DMS114 treated with DMSO at 0.1 percent for 48 hours (cell line): ENCODE measurements at regions not wholly inside any gene's neighbourhood (a gene's known extent, or its start where the extent isn't known, plus 50 kb on each side); places are given as distances from the start of the nearest gene placed in this dataset.
"Not testable (repeated sequence)": the region's sequence is repeated elsewhere in the genome, so short reads cannot be mapped to it uniquely, and the experiment has no call there.

Experiments used
- DNase-seq: peaks from one replicate; lab custom pipeline; 2025; ENCODE audit not compliant: unreplicated experiment; lab: John Stamatoyannopoulos, UW

DNA sequence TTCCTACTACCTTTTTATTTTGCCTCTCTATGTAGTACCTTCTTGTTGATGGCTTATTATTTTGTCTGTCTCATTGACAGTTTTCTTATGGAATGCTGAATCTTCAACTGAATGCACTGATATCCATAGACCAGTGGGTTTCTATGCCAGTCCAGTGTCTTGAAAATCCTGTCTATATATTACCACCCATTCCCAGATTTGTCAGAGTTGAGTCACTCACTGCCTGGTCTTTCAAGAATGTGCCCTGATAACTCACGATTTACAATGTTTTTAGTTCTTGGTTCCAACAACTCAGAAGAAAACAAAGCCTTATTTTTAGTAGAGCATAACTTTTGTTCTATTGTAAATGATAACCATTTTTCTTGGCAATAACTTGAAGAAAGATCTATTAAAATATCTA, 606.0 kb upstream of the PITX2 start:
- no peak for DNase-seq

GRCh38 chr4:111230265-111230664, 607.4 kb upstream of the PITX2 start:
- DNase-seq = no peak

GRCh38 chr4:111231281-111231680, 608.4 kb upstream of the PITX2 start:
- no peak for DNase-seq

GRCh38 chr4:111234939-111235338, 612.1 kb upstream of the PITX2 start:
- no peak for DNase-seq

GRCh38 chr4:111263836-111264235, 641.0 kb upstream of the PITX2 start:
- no peak for DNase-seq

DNA sequence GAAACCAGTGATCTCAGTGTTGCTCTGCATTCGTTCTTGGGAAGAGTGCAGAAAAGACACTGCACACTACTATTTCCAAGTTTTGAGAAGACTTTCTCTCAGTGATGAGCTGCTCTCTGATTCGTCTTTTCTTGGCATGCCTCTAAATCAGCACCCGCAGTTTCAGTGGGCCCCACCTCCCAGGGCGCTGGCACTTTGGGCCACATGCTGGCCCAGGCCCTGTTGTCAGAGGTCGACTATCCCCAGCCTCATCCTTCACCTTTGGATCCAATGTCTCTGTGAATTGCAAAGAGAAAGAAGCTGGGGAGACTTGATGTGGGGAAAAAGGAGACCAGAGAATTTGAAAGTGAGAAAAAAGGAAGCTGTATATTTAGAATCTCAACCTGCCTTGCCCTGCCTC, 644.1 kb upstream of the PITX2 start:
- no peak for DNase-seq

GRCh38 chr4:111267786-111268185, 644.9 kb upstream of the PITX2 start:
- DNase-seq = no peak

DNA sequence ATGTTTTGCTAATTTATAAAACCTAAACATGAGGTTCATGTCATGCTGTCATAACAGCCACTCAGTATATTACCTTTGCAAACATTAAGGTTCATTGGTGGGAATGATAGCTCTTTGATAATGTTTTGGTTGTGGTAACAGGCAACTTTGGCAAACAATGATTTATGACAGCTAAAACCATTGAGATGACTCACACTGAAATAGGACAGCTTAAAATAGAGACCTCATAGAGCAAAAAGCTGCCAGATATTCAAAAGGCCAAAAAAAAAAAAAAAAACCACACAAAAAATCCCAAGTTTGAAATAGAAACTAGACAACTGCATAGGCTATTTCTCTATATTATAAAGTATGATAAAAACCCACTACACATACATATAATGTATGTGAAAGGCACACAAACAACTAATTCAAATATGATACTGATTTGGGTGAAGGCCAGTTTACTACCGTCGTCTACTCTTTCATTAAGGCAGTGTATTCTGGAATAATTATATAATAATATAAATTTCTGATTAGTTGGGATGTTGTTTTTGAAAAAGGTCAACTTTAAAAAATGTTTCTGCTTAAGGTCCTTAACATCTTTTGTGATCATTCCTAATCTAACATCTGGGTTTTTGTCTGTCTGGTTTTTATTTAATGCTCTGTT, 646.0 kb upstream of the PITX2 start:
- DNase-seq = no peak

DNA sequence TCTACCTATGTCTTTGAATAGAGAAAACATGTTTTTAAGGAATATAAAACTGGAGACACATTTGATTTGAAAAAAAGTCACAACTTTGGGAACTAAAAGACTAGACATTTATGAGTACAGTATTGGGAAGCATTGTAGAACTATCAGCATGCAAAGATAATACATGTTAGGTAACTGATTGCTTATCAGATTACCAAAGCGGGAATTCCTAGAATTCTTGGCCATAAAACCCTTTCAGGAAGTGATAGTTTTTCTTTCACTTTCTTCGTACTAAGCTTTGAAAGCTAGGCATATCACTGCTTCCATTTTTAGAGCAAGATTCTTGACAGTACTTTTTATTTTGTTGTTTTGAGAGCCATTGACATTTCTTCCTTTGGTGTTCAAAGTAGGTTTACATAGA, 646.6 kb upstream of the PITX2 start:
- DNase-seq = no peak

DNA sequence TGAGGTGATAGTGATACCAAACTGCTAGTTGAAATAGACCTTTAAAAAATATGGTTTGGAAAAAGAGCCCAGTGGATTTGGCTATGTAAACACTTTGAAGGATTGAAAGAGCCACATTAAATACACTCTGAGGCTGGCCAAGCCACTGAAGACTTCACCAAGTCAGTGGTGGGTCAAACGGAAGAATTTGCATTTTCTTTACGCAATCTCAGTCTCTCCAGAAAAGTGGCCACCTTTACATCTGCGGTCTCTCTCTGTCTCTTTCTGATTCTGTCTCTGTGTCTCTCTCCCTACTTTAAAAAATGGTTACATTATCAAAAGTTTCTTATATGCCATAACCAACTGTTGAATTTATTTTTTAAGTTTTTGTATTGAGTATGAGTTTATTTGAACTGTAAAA, 651.2 kb upstream of the PITX2 start:
- no peak for DNase-seq

DNA sequence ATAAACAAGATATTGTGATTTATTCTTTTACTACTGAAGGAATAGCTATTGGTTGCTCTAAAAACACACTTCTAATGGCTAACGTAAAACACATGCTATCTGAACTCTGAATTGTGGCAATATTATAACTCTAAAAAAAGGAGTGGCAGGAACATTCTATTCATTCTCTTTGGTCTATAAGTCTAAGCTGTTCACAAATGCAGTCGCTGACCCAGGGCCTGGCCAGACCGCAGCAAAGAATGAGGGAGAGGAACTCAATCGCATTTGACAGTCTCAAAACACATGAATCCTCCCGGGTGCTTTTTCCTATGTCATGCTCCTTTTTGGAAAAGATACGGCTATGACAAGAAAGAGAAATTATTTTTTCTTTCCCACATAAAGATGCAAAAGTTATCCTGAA, 651.6 kb upstream of the PITX2 start:
- DNase-seq = no peak

GRCh38 chr4:111281219-111281618, 658.3 kb upstream of the PITX2 start:
- no peak for DNase-seq

DNA sequence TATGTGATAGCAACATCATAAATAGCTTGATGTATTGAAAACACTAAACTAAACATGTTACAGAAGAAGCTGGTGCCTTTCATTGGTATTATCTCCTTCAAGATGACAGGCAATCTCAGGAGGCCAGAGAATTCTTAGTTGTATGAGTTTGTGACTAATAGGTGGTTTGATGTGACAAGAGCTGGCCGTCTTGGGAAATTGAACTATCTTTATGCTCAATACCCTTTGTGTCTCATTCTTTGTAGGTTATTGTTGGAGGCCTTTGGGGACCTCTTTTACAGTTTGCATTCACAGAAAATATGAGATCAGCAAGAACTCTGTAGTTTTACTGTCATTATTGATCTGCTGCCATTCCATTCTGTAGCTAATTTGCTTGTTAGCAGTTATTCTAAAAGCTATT, 659.2 kb upstream of the PITX2 start:
- DNase-seq = no peak

GRCh38 chr4:111283066-111283677, 660.3 kb upstream of the PITX2 start:
- DNase-seq = peak; percentile 20

- DNase-seq = no peak
Observed at GRCh38 chr4:111296466-111296865, 673.6 kb upstream of the PITX2 start.

DNA sequence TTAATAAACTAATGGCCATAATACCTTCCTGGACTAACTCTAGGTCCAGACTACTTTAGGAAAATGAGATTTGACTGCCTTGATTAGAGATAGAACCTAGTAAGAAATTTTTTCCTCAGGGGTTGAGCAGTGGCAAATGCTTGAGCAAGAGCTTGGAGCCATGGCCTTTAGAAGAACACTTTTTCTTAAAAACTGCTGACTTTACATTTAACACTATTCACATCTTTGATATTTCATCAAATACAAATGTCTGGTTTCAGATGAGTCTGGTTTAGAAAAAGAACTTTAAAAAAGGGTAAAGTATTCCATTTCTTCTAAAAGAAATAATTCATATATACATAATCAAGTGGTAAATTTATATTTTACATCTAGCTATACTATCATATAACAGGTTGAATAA, 680.9 kb upstream of the PITX2 start:
- DNase-seq = no peak

DNA sequence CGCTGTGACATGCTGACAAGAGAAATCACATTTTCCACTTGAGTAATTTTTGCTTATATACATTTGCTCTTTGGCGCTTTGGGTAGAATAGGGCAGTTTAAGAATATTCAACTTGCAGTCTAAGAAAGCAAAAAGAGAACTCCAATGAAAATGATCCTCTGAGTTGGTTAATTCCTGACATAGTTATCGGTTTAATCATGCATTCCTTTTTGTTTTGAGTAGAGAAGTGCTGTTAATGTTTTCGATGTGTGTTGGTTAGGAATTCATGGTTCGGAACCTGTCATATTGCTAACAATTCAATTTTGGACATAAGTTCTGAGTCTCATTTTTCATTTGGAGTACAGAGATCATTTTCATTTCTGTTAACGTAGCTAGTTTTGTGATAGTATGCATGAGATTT, 700.6 kb upstream of the PITX2 start:
- no peak for DNase-seq

DNA sequence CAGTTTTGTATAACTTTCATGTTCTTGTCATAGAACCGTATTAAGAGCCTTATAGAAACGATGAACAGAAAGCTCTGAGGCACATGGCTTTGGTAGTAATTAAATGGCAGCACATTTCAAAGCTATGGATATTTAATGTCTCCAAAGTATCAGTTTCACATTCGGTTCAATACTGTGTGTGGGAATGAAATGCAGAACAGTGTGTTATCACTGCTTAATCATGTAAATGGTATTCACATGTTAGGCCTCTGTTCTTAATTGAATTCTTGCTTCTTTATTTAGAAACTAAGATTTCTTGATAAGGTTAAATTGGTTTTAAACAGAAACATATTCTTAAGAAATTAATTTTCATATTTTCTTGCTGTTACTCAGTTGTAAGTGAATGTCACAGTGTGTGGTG, 701.0 kb upstream of the PITX2 start:
- DNase-seq = no peak

DNA sequence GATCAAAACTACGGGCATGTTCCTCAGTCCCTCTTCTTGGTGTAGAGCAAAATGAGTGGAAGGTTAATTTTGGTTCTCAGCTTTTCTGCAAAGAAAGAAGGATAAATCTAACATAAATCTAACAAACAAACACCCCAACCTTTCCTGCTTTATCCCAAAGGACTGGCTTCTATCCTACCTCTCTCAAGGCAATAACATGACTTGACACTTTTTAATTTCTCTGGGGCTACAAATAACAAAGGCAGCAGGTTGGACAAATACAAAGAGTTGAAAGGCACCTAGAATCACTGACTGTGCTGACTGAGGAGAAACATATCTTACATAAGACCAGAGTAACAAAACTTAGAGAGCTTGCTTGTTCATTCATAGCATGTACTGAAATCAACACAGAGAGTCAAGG, 703.6 kb upstream of the PITX2 start:
- DNase-seq = no peak

- DNase-seq = no peak
Observed at GRCh38 chr4:111330786-111331185, 707.9 kb upstream of the PITX2 start.

DNA sequence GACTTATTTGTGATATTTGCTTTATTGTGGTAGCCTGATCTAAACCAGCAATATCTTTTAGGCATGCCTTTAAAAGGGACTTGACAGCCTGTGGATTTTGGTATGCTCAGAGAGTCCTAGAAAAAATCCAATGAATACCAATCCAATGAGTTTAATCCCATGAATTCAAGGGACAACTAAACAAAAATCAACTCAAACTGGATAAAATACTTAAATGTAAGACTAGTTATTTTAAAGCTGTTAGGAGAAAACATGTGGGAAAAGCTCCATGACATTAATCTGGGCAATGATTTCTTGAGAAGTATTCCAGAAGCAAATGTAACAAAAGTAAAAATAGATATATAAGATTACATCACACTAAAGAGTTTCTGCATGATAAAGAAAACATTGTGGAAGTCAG, 711.5 kb upstream of the PITX2 start:
- DNase-seq = no peak

GRCh38 chr4:111337186-111337876, 714.5 kb upstream of the PITX2 start:
- not testable (repeated sequence) for DNase-seq

DNA sequence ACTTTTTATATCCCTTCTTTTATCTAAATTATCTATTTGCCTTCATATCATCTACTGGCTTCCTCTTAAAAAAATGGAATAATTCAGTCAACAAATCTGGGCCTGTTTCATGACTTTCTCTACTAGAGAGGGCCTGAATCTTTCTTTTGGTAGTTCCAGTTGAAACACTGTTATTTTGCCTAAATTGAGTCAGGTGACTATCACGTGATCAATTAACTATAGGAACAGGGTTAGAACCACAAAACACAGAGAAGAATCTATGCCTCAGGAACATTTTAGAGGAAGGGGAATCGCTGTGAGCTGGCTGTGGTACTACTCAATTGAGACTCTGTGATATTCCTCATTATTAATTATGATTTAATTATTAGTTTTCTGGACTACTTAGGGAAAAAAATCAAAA, 736.7 kb upstream of the PITX2 start:
- no peak for DNase-seq
